GM12878 (cell line): ENCODE measurements at regions not wholly inside any gene's neighbourhood (a gene's known extent, or its start where the extent isn't known, plus 50 kb on each side); places are given as distances from the start of the nearest gene placed in this dataset.

ENCODE experiments used
- ATAC-seq: fragments of 200-7000 bp; cut with Tn5 transposase; 3 replicates; pipeline ENCODE4 v1.9.1; 2020; ENCODE audit warnings: mild to moderate bottlenecking, moderate library complexity
- BruUV-seq: library from RNA; stranded (reverse); fragments of 400-500 nt; replicated peaks from 2 replicates; lab custom pipeline; 2021; lab: Mats Ljungman, UMichigan
- CTCF ChIA-PET: fragments of 300-600 bp; sonication (Branson Sonifier 250); formaldehyde crosslinking; extraction: SDS; loops from one replicate; lab custom pipeline; 2021; ENCODE audit warnings: inconsistent platforms; lab: Yijun Ruan, JAX
- POLR2A ChIA-PET: fragments of 350-600 bp; formaldehyde crosslinking; extraction: SDS; loops from one replicate; lab custom pipeline; 2021; ENCODE audit warnings: inconsistent platforms; lab: Charles Lee
- RAD21 ChIA-PET: fragments of 300-600 bp; sonication (Branson Sonifier 250); formaldehyde crosslinking; loops from one replicate; lab custom pipeline; 2023; ENCODE audit warnings: antibody characterized with exemption; ENCODE audit not compliant: unreplicated experiment; lab: Charles Lee
- SMC1A ChIA-PET: fragments of 300-600 bp; sonication (Branson Sonifier 250); formaldehyde crosslinking; loops from one replicate; lab custom pipeline; 2023; ENCODE audit not compliant: unreplicated experiment, uncharacterized antibody; lab: Charles Lee
- DNase-seq: peaks from one replicate; pipeline ENCODE4 v3.0.0-alpha.2; 2011; ENCODE audit warnings: low read depth, low spot score
- FAIRE-seq: peaks from 3 replicates; lab custom pipeline; 2011; peaks lifted over from hg19 to GRCh38; lab: Jason Lieb, UNC
- H2AFZ ChIP-seq: 2 replicates; pipeline ENCODE4 v1.6.0; 2011; ENCODE audit warnings: low read depth, low read length, control low read depth; ENCODE audit not compliant: control insufficient read depth
- H3K27ac ChIP-seq: 2 replicates; pipeline ENCODE4 v1.5.1; 2011; ENCODE audit warnings: control low read depth; ENCODE audit not compliant: control insufficient read depth, insufficient read depth
- H3K27me3 ChIP-seq, 2 experiments: replicated peaks in 1 of 2; 2 replicates each; pipeline versions ENCODE4 v1.6.0 to v1.6.1; 2011; ENCODE audit warnings: low read length in 1 of 2; ENCODE audit not compliant: control insufficient read depth in 2 of 2, insufficient read depth in 2 of 2
- H3K36me3 ChIP-seq, 2 experiments: 2 replicates each; pipeline ENCODE4 v1.5.1; 2011; ENCODE audit warnings: low read length in 1 of 2; ENCODE audit not compliant: control insufficient read depth in 2 of 2, insufficient read depth in 2 of 2
- H3K4me1 ChIP-seq: 2 replicates; pipeline ENCODE4 v1.6.1; 2011; ENCODE audit warnings: mild to moderate bottlenecking, low read length, moderate library complexity, mixed read lengths; ENCODE audit not compliant: control insufficient read depth, insufficient read depth
- H3K4me2 ChIP-seq: 2 replicates; pipeline ENCODE4 v1.6.0; 2011; ENCODE audit warnings: control low read depth; ENCODE audit not compliant: control insufficient read depth, insufficient read depth
- H3K4me3 ChIP-seq: fragments of 200-600 bp; sonication (generic); 2 replicates; pipeline ENCODE4 v1.5.1; 2016
- H3K79me2 ChIP-seq: 2 replicates; pipeline ENCODE4 v1.6.0; 2011; ENCODE audit warnings: low read length; ENCODE audit not compliant: control insufficient read depth, insufficient read depth
- H3K9ac ChIP-seq: 2 replicates; pipeline ENCODE4 v1.8.0; 2011; ENCODE audit warnings: low read length, control low read depth, mixed read lengths; ENCODE audit not compliant: control insufficient read depth, insufficient read depth
- H3K9me3 ChIP-seq: replicated peaks from 3 replicates; pipeline ENCODE4 v1.5.1; 2011; ENCODE audit warnings: mild to moderate bottlenecking, low read length; ENCODE audit not compliant: control insufficient read depth, insufficient read depth
- H4K20me1 ChIP-seq: 2 replicates; pipeline ENCODE4 v1.6.0; 2011; ENCODE audit not compliant: control insufficient read depth, insufficient read depth
- CEBPZ ChIP-seq: fragments of 150-350 bp; IDR thresholded peaks from 2 replicates; pipeline ENCODE4 v1.6.1; 2016; ENCODE audit warnings: low read depth, low read length
- KLF5 ChIP-seq: fragments of 450-650 bp; IDR thresholded peaks from 2 replicates; pipeline ENCODE4 v1.6.1; 2014; ENCODE audit warnings: mild to moderate bottlenecking; ENCODE audit not compliant: partially characterized antibody
- MEF2B ChIP-seq: fragments of 450-650 bp; IDR thresholded peaks from 2 replicates; pipeline ENCODE4 v1.6.1; 2018; ENCODE audit warnings: mild to moderate bottlenecking, moderate library complexity; ENCODE audit not compliant: partially characterized antibody, poor library complexity, severe bottlenecking
- ZBED1 ChIP-seq: IDR thresholded peaks from 2 replicates; pipeline ENCODE4 v1.6.1; 2016; ENCODE audit warnings: borderline replicate concordance
- ZNF274 ChIP-seq: IDR thresholded peaks from one replicate; pipeline ENCODE4 v1.8.0; 2011; ENCODE audit not compliant: insufficient read length, insufficient read depth
- in situ Hi-C: fragments of 300-500 bp; cut with MboI; formaldehyde crosslinking; loops from 9 replicates; pipeline ENCODE4 v1.14.3; 2018; ENCODE audit warnings: mixed read lengths
- intact Hi-C: fragments of 100-400 bp; cut with micrococcal nuclease; formaldehyde crosslinking; loops from one replicate; pipeline ENCODE4 v1.14.2; 2022; ENCODE audit not compliant: unreplicated experiment
- TF ChIP-seq, protein P1 (sequence below): fragments of 450-650 bp; IDR thresholded peaks from 2 replicates; pipeline ENCODE4 v1.6.1; 2017; ENCODE audit warnings: antibody characterized with exemption, mild to moderate bottlenecking, moderate library complexity

GRCh38 chrX:15136795-15137194, 133.1 kb downstream of the ASB9 start (continued):
- no peak for TF ChIP-seq ZBED1
- TF ChIP-seq CEBPZ: no peak
- TF ChIP-seq MEF2B: no peak

GRCh38 chrX:15129412-15129811, 140.5 kb downstream of the ASB9 start:
- FAIRE-seq: no peak
- in situ Hi-C loops: no loop called here
- CTCF ChIA-PET: interaction anchor here (1.7 to 3.8 kb wide), 2 partner anchors 14 to 16 kb away, joined by 6 to 17 read pairs; no protein-coding TSS in a partner anchor

More at GRCh38 chrX:15129412-15129811, 140.5 kb downstream of the ASB9 start:
- Histone ChIP-seq H3K27me3 (no peaks in the 10 kb centered on the region), H3K79me2 (no peaks in the 10 kb centered on the region), H3K36me3 (no peaks in the 10 kb centered on the region), H3K27ac (no peak overlapping the region), H3K4me3 (no peak overlapping the region), H3K9ac (no peak overlapping the region), H3K4me1 (no peaks in the 10 kb centered on the region), H3K4me2 (no peak overlapping the region)
- ChIA-PET POLR2A (no interaction called here), RAD21 (no interaction called here)
- no peak for DNase-seq
- no TSS peak for BruUV-seq
- TF ChIP-seq KLF5: no peak
- no peak for TF ChIP-seq ZNF274
- TF ChIP-seq, protein P1, sequence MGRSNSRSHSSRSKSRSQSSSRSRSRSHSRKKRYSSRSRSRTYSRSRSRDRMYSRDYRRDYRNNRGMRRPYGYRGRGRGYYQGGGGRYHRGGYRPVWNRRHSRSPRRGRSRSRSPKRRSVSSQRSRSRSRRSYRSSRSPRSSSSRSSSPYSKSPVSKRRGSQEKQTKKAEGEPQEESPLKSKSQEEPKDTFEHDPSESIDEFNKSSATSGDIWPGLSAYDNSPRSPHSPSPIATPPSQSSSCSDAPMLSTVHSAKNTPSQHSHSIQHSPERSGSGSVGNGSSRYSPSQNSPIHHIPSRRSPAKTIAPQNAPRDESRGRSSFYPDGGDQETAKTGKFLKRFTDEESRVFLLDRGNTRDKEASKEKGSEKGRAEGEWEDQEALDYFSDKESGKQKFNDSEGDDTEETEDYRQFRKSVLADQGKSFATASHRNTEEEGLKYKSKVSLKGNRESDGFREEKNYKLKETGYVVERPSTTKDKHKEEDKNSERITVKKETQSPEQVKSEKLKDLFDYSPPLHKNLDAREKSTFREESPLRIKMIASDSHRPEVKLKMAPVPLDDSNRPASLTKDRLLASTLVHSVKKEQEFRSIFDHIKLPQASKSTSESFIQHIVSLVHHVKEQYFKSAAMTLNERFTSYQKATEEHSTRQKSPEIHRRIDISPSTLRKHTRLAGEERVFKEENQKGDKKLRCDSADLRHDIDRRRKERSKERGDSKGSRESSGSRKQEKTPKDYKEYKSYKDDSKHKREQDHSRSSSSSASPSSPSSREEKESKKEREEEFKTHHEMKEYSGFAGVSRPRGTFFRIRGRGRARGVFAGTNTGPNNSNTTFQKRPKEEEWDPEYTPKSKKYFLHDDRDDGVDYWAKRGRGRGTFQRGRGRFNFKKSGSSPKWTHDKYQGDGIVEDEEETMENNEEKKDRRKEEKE: no peak
- TF ChIP-seq, all 136 proteins: peak for 0
- ATAC-seq: no peak
- Histone ChIP-seq H4K20me1 (no peaks in the 10 kb centered on the region), H3K9me3 (no peaks in the 10 kb centered on the region), H2AFZ (no peak overlapping the region)
- intact Hi-C loops: no loop called here
- SMC1A ChIA-PET: interaction anchor here (1.0 to 2.0 kb wide), 2 partner anchors 13 to 17 kb away, joined by 3 to 4 read pairs; no protein-coding TSS in a partner anchor
